WTC11 (cell line): ENCODE measurements at regions not wholly inside any gene's neighbourhood (a gene's known extent, or its start where the extent isn't known, plus 50 kb on each side); places are given as distances from the start of the nearest gene placed in this dataset.

Experiments used
- CREM ChIP-seq: sonication (generic); formaldehyde crosslinking; IDR thresholded peaks from 2 replicates; pipeline ENCODE4 v1.8.1; 2022; ENCODE audit warnings: mild to moderate bottlenecking, missing genetic modification reagents, moderate library complexity
- CTCF ChIP-seq: fragments of 200-600 bp; IDR thresholded peaks from 2 replicates; pipeline ENCODE4 v1.8.0; 2022; ENCODE audit warnings: antibody characterized with exemption
- E2F5 ChIP-seq: sonication (generic); formaldehyde crosslinking; IDR thresholded peaks from 2 replicates; pipeline ENCODE4 v1.8.1; 2022; ENCODE audit warnings: mild to moderate bottlenecking, moderate library complexity, missing genetic modification reagents
- SP1 ChIP-seq: sonication (generic); formaldehyde crosslinking; conservative IDR thresholded peaks from 2 replicates; pipeline ENCODE4 v1.8.1; 2022; ENCODE audit warnings: missing genetic modification reagents
- TEAD1 ChIP-seq: sonication (generic); formaldehyde crosslinking; IDR thresholded peaks from 2 replicates; pipeline ENCODE4 v1.8.0; 2022; ENCODE audit warnings: mild to moderate bottlenecking, missing genetic modification reagents
- TP53 ChIP-seq: sonication (generic); formaldehyde crosslinking; IDR thresholded peaks from 2 replicates; pipeline ENCODE4 v1.8.1; 2023; ENCODE audit warnings: mild to moderate bottlenecking, missing genetic modification reagents

DNA sequence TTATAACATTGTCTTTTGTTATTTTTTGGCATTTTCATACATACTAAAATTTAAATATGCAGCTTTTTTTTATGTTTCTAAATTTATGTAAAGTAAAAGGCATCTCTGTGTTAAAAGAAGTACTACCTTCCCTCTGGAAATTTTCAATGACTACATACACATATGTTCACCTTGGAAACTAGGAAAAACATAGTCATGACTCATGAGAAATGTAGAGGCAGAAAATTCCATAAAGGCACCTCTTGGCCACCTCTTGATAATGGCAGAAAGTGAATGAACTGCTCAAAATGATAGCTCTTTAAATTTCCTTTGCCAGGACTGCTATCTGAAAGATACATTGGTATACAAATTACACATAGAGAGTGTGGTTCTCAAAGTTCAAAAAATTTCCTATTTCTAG, 889.1 kb upstream of the ZEB2 start:
- TF ChIP-seq SP1: no peak
- no peak for TF ChIP-seq CTCF
- no peak for TF ChIP-seq TEAD1 (CRISPR knock-in tag)
- TF ChIP-seq E2F5 (CRISPR knock-in tag): no peak
- no peak for TF ChIP-seq CREM (CRISPR knock-in tag)
- no peak for TF ChIP-seq TP53 (CRISPR knock-in tag)
